Liver (tissue), 8 donors: ENCODE measurements at regions not wholly inside any gene's neighbourhood (a gene's known extent, or its start where the extent isn't known, plus 50 kb on each side); places are given as distances from the start of the nearest gene placed in this dataset.

Experiments
- DNase-seq: peaks from one replicate; pipeline ENCODE4 v3.0.0-alpha.2; 2017; ENCODE audit warnings: low spot score
- H3K27ac ChIP-seq, 2 donors: one replicate each; pipeline ENCODE4 v1.7.0; 2013; ENCODE audit warnings: inconsistent platforms in 2 of 2, low read length in 2 of 2, control low read depth in 1 of 2, low read depth in 1 of 2, mild to moderate bottlenecking in 1 of 2
- H3K27me3 ChIP-seq, 4 donors: one replicate each; pipeline versions ENCODE4 v1.6.1 to v1.7.0; 2013; ENCODE audit warnings: low read length in 3 of 4, inconsistent platforms in 1 of 4, mild to moderate bottlenecking in 1 of 4, moderate library complexity in 1 of 4; ENCODE audit not compliant: control insufficient read depth in 4 of 4, insufficient read depth in 4 of 4
- H3K36me3 ChIP-seq, 4 donors: one replicate each; pipeline versions ENCODE4 v1.6.1 to v1.7.0; 2013; ENCODE audit warnings: low read length in 3 of 4, mild to moderate bottlenecking in 3 of 4, low read depth in 1 of 4, moderate library complexity in 1 of 4; ENCODE audit not compliant: control insufficient read depth in 4 of 4, insufficient read depth in 3 of 4
- H3K4me1 ChIP-seq, 4 donors: one replicate each; pipeline versions ENCODE4 v1.6.1 to v1.7.0; 2013; ENCODE audit warnings: low read length in 3 of 4, mild to moderate bottlenecking in 3 of 4, moderate library complexity in 1 of 4; ENCODE audit not compliant: control insufficient read depth in 4 of 4, insufficient read depth in 4 of 4
- H3K4me3 ChIP-seq, 3 donors: one replicate each; pipeline versions ENCODE4 v1.6.1 to v1.7.0; 2013; ENCODE audit warnings: low read length in 3 of 3, control low read depth in 1 of 3, low read depth in 1 of 3, mild to moderate bottlenecking in 1 of 3
- H3K9ac ChIP-seq, 2 donors: one replicate each; pipeline ENCODE4 v1.7.0; 2013; ENCODE audit warnings: low read length in 2 of 2, mild to moderate bottlenecking in 2 of 2, moderate library complexity in 2 of 2, control low read depth in 1 of 2, low read depth in 1 of 2
- H3K9me3 ChIP-seq, 4 donors: one replicate each; pipeline versions ENCODE4 v1.6.1 to v1.7.0; 2013; ENCODE audit warnings: low read length in 3 of 4; ENCODE audit not compliant: control insufficient read depth in 4 of 4
- CTCF ChIP-seq: fragments of 150-350 bp; IDR thresholded peaks from 2 replicates; pipeline ENCODE4 v1.5.1; 2017; ENCODE audit warnings: improper control_type of control experiment, low read depth, low read length; ENCODE audit not compliant: missing input control
- EGR1 ChIP-seq, 2 donors: IDR thresholded peaks; 2 replicates each; pipeline ENCODE4 v1.6.1; 2016 to 2018; ENCODE audit warnings: antibody characterized with exemption in 2 of 2, low read depth in 2 of 2
- FOXA1 ChIP-seq: IDR thresholded peaks from 2 replicates; pipeline ENCODE4 v1.6.1; 2016; ENCODE audit warnings: antibody characterized with exemption
- GABPA ChIP-seq, 2 donors: IDR thresholded peaks in 1 of 2; conservative IDR thresholded peaks in 1 of 2; 2 replicates each; pipeline ENCODE4 v1.6.1; 2016; ENCODE audit warnings: antibody characterized with exemption in 2 of 2, mild to moderate bottlenecking in 1 of 2, moderate library complexity in 1 of 2
- HNF4A ChIP-seq, 2 donors: conservative IDR thresholded peaks; 2 replicates each; pipeline ENCODE4 v1.6.1; 2016; ENCODE audit warnings: antibody characterized with exemption in 2 of 2, mild to moderate bottlenecking in 2 of 2
- HNF4G ChIP-seq: IDR thresholded peaks from 2 replicates; pipeline ENCODE4 v1.6.1; 2016; ENCODE audit warnings: antibody characterized with exemption
- JUND ChIP-seq, 2 donors: IDR thresholded peaks; 2 replicates each; pipeline ENCODE4 v1.6.1; 2016; ENCODE audit warnings: antibody characterized with exemption in 2 of 2
- MAX ChIP-seq: IDR thresholded peaks from 2 replicates; pipeline ENCODE4 v1.6.1; 2016; ENCODE audit warnings: antibody characterized with exemption
- NR2F2 ChIP-seq: IDR thresholded peaks from 2 replicates; pipeline ENCODE4 v1.6.1; 2016; ENCODE audit warnings: antibody characterized with exemption
- RAD21 ChIP-seq, 2 donors: IDR thresholded peaks; 2 replicates each; pipeline ENCODE4 v1.6.1; 2016; ENCODE audit warnings: antibody characterized with exemption in 2 of 2, mild to moderate bottlenecking in 2 of 2
- REST ChIP-seq: IDR thresholded peaks from 2 replicates; pipeline ENCODE4 v1.6.1; 2016; ENCODE audit warnings: antibody characterized with exemption, mild to moderate bottlenecking
- RXRA ChIP-seq, 2 donors: IDR thresholded peaks; 2 replicates each; pipeline ENCODE4 v1.6.1; 2017 to 2018; ENCODE audit warnings: antibody characterized with exemption in 2 of 2, mild to moderate bottlenecking in 1 of 2
- TAF1 ChIP-seq: conservative IDR thresholded peaks from 2 replicates; pipeline ENCODE4 v1.6.1; 2016; ENCODE audit warnings: antibody characterized with exemption, mild to moderate bottlenecking
- YY1 ChIP-seq: IDR thresholded peaks from 2 replicates; pipeline ENCODE4 v1.6.1; 2016; ENCODE audit warnings: antibody characterized with exemption, mild to moderate bottlenecking
- WGBS: extraction: QIAGEN DNeasy Blood & Tissue Kit; methylation state at CpG from one replicate; pipeline ENCODE4 v1.1.7; 2013; 5-methylcytosine and 5-hydroxymethylcytosine counted together
- TF ChIP-seq, protein P1 (sequence below): IDR thresholded peaks from 2 replicates; pipeline ENCODE4 v1.6.1; 2016; ENCODE audit warnings: antibody characterized with exemption
- donor health status: healthy.
- donor health status: healthy.
- donor health status: healthy.
- donor health status: healthy.
- donor health status: healthy.

DNA sequence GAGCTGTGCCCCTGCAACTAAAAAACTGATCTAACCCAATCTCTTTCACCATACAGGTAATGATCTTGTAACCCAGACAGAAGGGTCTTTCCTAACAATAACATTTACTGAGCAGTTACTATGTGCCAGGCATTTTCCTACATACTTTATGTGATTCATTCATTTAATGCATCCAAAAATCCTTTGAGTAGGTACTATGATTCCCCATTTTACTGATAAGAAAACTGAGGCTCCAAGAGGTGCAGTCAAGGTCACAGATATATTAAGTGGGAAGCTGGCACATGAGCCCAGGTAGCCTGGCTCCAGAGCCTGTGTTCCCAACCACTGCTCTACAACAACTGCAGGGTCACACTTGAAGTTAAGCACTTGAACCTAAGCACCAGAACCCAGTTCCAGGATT lies 87.6 kb downstream of the NCR2 start:
- no peaks in the 10 kb centered on the region for H3K36me3 ChIP-seq
- H3K9ac ChIP-seq: no peak overlapping the region

DNA sequence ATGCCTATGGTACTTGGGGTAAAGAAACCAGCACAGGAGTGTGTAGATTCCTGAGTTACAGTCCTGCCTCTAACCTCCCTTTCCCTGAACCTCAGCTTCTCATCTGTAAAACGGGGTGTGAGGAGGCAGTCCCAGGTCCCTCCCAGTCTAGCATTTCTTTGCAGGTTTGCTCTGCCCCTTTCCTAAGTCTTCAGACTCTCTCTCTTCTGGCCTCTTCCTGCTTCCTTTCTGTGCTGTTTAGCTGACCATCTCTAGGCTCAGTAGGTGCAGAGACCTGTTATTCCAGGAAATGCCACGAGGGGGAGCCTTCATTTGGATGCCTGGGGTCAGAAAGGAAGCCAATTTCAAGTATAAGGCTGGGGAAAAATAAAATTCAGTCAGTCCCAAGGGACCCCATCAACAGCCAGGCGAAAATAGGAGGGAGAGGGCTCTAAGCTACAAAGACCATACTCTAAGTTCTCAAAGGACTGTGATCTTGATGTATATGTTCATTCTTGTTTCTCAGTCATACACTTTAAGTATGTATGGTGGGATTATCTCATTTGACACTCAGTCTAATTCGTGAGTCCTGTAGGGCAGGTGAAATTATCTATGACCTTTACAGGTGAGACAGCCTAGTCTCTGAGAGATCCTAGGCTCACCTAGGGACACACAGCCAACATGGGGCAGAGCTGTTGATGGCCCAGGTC lies 89.1 kb downstream of the NCR2 start:
- Histone ChIP-seq H3K4me3 (no peak overlapping the region), H3K27ac (no peak overlapping the region), H3K4me1 (peaks cover 4 to 16% (median 5%) of the 10 kb centered on the region in 4 donors), H3K9ac (no peak overlapping the region), H3K36me3 (no peaks in the 10 kb centered on the region), H3K27me3 (no peaks in the 10 kb centered on the region), H3K9me3 (no peaks in the 10 kb centered on the region)
- peak; percentile 83 for DNase-seq
- WGBS: 14% methylated on average over 4 of the region's 4 CpGs
- peak; percentile 86 to 91 for TF ChIP-seq RAD21 (IDR thresholded peaks at IDR 0.05)
- peak; percentile 89 for TF ChIP-seq CTCF
- TF ChIP-seq NR2F2: no peak

More for the DNA sequence above, 87.6 kb downstream of the NCR2 start:
- Histone ChIP-seq H3K27ac (no peak overlapping the region), H3K27me3 (no peaks in the 10 kb centered on the region), H3K4me1 (peaks cover 0 to 6% (median 3%) of the 10 kb centered on the region in 4 donors), H3K4me3 (no peak overlapping the region), H3K9me3 (no peaks in the 10 kb centered on the region)
- TF ChIP-seq, protein P1, sequence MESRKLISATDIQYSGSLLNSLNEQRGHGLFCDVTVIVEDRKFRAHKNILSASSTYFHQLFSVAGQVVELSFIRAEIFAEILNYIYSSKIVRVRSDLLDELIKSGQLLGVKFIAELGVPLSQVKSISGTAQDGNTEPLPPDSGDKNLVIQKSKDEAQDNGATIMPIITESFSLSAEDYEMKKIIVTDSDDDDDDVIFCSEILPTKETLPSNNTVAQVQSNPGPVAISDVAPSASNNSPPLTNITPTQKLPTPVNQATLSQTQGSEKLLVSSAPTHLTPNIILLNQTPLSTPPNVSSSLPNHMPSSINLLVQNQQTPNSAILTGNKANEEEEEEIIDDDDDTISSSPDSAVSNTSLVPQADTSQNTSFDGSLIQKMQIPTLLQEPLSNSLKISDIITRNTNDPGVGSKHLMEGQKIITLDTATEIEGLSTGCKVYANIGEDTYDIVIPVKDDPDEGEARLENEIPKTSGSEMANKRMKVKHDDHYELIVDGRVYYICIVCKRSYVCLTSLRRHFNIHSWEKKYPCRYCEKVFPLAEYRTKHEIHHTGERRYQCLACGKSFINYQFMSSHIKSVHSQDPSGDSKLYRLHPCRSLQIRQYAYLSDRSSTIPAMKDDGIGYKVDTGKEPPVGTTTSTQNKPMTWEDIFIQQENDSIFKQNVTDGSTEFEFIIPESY: no peak
- TF ChIP-seq FOXA1: no peak
- TF ChIP-seq RAD21 (IDR thresholded peaks at IDR 0.05): no peak
- no peak for DNase-seq

DNA sequence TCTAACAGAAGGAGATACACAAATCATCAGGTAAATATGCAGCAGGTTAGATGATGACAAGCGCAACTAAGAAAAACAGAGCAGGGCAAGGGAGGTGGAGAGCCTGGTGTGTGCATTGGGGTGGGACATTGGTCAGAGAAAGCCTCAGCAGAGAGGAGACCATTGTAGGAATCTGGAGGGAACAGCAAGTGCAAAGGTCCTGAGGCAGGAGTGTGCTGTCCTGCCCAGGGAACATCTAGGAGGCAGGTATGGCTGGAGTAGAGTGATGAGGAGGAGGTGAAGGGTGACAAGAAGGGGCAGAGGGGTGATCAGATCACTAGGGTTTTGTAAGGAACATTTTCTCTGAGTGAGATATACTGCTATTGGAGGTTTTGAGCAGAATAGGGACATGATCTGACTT lies 90.1 kb downstream of the NCR2 start:
- H3K27me3 ChIP-seq: no peaks in the 10 kb centered on the region
- no peak overlapping the region for H3K4me3 ChIP-seq
- 93% methylated on average over 1 of the region's 1 CpG for whole genome bisulfite sequencing
- H3K36me3 ChIP-seq: no peaks in the 10 kb centered on the region
- no peak overlapping the region for H3K9ac ChIP-seq
- H3K9me3 ChIP-seq: no peaks in the 10 kb centered on the region
- H3K27ac ChIP-seq: no peak overlapping the region
- peaks cover 4 to 16% (median 5%) of the 10 kb centered on the region in 4 donors for H3K4me1 ChIP-seq
- DNase-seq: no peak
- TF ChIP-seq HNF4A (conservative IDR thresholded peaks at IDR 0.05) (no peak), RAD21 (IDR thresholded peaks at IDR 0.05) (no peak), EGR1 (IDR thresholded peaks at IDR 0.05; ENCODE audit: low read depth in 2 of 2) (no peak), TAF1 (no peak), CTCF (no peak), JUND (IDR thresholded peaks at IDR 0.05) (no peak), YY1 (no peak), GABPA (IDR thresholded peaks at IDR 0.05 in 1 of 2, conservative IDR thresholded peaks at IDR 0.05 in 1 of 2) (no peak), RXRA (IDR thresholded peaks at IDR 0.05) (no peak), HNF4G (no peak), REST (no peak), MAX (no peak), NR2F2 (no peak), FOXA1 (no peak)
- TF ChIP-seq, protein P1: no peak
